Right cardiac atrium (tissue), 5 donors: ENCODE measurements at regions not wholly inside any gene's neighbourhood (a gene's known extent, or its start where the extent isn't known, plus 50 kb on each side); places are given as distances from the start of the nearest gene placed in this dataset.
"Not testable (repeated sequence)": the region's sequence is repeated elsewhere in the genome, so short reads cannot be mapped to it uniquely, and the experiment has no call there.

ENCODE experiments used
- ATAC-seq, 2 donors: fragments of 200-7000 bp; cut with Tn5 transposase; one replicate each; pipeline versions ENCODE4 v1.8.0 to v1.9.1; 2020; ENCODE audit warnings: moderate library complexity in 2 of 2, mild to moderate bottlenecking in 1 of 2
- DNase-seq, 3 donors: peaks; one replicate each; pipeline ENCODE4 v3.0.0-alpha.2; 2020
- H3K27ac ChIP-seq: one replicate; pipeline ENCODE4 v1.5.1; 2013; ENCODE audit warnings: mild to moderate bottlenecking, low read length, control low read depth, moderate library complexity
- H3K27me3 ChIP-seq: one replicate; pipeline ENCODE4 v1.6.1; 2013; ENCODE audit not compliant: control insufficient read depth, insufficient read depth
- H3K4me1 ChIP-seq: one replicate; pipeline ENCODE4 v1.6.1; 2013; ENCODE audit warnings: low read length; ENCODE audit not compliant: control insufficient read depth, insufficient read depth
- H3K4me3 ChIP-seq: one replicate; pipeline ENCODE4 v1.5.1; 2013; ENCODE audit warnings: low read length, control low read depth
- H3K9me3 ChIP-seq: one replicate; pipeline ENCODE4 v1.6.1; 2013; ENCODE audit warnings: low read length; ENCODE audit not compliant: control insufficient read depth
- WGBS: extraction: QIAGEN DNeasy Blood & Tissue Kit; methylation state at CpG from one replicate; pipeline ENCODE4 v1.1.7; 2013; 5-methylcytosine and 5-hydroxymethylcytosine counted together
- intact Hi-C, 4 donors: fragments of 100-400 bp; cut with DNase I; formaldehyde crosslinking; loops; one replicate each; pipeline versions ENCODE4 v1.11.0 to v1.14.0; 2022 to 2023
- donor health status: healthy with polysubstance abuse.
- donor health status: DM: no; HTN: yes; CAD: no.
- donor health status: DM: no; HTN: no; CAD: no.
- donor health status: DM: no; HTN: yes; CAD: no; lungs with severe emphysema.
- donor health status: DM: yes; HTN: yes; CAD: no.

DNA sequence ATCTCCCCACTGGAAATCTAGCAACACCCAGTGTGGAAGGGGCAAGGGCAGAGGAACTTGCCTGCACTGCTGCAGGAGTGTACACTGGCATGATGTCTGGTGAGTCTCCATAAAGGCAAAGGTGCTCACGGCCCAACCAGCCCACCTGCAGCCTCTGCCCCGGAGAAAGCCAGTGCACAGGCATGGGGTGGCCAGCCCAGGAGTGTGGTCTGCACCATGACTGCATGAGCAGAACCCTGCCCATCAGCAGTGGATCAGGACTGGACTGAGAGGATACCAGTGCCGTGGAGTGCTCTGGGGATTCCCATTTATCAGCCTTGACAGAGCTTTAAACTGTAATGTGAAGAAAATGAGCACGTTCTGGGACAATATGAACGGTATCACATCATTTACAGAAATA, 342.6 kb upstream of the HS6ST1 start:
- WGBS, result 84% methylated on average over 5 of the region's 5 CpGs
- ATAC-seq (no peak), DNase-seq (no peak)
- Histone ChIP-seq H3K9me3 (no peaks in the 10 kb centered on the region), H3K27ac (no peak overlapping the region), H3K4me3 (no peak overlapping the region), H3K27me3 (no peaks in the 10 kb centered on the region), H3K4me1 (no peaks in the 10 kb centered on the region)
- intact Hi-C loops, result no loop called here

DNA sequence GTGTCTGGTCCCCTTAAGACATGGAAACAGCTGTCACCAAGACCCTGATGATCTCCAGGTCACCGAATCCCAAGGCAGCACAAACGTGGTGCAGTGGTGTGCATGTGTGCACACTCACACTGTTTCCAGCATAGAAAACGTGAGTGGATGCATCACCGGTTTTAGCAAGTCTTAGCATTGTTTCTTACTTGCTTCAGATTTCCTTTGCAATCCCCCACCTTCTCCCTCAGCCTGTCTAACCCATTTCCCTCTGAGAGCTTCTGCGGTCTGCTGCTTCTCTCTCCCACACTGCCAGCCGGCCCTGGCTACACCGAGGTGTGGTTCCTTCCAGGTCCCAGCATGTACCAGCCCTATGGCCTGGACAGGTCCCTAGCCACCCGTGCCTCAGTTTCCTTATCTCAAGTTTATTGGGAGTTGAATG, 343.4 kb upstream of the HS6ST1 start:
- 56% methylated on average over 8 of the region's 8 CpGs for WGBS
- intact Hi-C loops, result no loop called here
- H3K27ac ChIP-seq, result no peak overlapping the region
- no peaks in the 10 kb centered on the region for H3K4me1 ChIP-seq
- no peaks in the 10 kb centered on the region for H3K27me3 ChIP-seq
- ATAC-seq, result no peak
- no peak for DNase-seq
- H3K9me3 ChIP-seq, result no peaks in the 10 kb centered on the region
- H3K4me3 ChIP-seq, result no peak overlapping the region

GRCh38 chr2:128663371-128664050, 344.8 kb upstream of the HS6ST1 start:
- DNase-seq (no peak), ATAC-seq (no peak)
- no peak overlapping the region for H3K4me3 ChIP-seq
- no peaks in the 10 kb centered on the region for H3K4me1 ChIP-seq
- intact Hi-C loops, result no loop called here
- 85% methylated on average over 12 of the region's 12 CpGs for WGBS
- H3K27ac ChIP-seq, result no peak overlapping the region
- no peaks in the 10 kb centered on the region for H3K9me3 ChIP-seq
- no peaks in the 10 kb centered on the region for H3K27me3 ChIP-seq

- ATAC-seq, result no peak
- Histone ChIP-seq H3K4me1 (no peaks in the 10 kb centered on the region), H3K4me3 (no peak overlapping the region), H3K27ac (no peak overlapping the region), H3K27me3 (no peaks in the 10 kb centered on the region), H3K9me3 (no peaks in the 10 kb centered on the region)
- 69% methylated on average over 4 of the region's 4 CpGs for WGBS
- DNase-seq, result no peak
- intact Hi-C loops, result no loop called here
Measured at GRCh38 chr2:128664499-128664971, 345.9 kb upstream of the HS6ST1 start.

GRCh38 chr2:128665113-128665512, 346.4 kb upstream of the HS6ST1 start:
- Histone ChIP-seq H3K27me3 (no peaks in the 10 kb centered on the region), H3K27ac (no peak overlapping the region), H3K9me3 (no peaks in the 10 kb centered on the region), H3K4me1 (no peaks in the 10 kb centered on the region), H3K4me3 (no peak overlapping the region)
- DNase-seq (no peak), ATAC-seq (no peak)
- WGBS, result 92% methylated on average over 4 of the region's 4 CpGs
- intact Hi-C loops, result no loop called here

DNA sequence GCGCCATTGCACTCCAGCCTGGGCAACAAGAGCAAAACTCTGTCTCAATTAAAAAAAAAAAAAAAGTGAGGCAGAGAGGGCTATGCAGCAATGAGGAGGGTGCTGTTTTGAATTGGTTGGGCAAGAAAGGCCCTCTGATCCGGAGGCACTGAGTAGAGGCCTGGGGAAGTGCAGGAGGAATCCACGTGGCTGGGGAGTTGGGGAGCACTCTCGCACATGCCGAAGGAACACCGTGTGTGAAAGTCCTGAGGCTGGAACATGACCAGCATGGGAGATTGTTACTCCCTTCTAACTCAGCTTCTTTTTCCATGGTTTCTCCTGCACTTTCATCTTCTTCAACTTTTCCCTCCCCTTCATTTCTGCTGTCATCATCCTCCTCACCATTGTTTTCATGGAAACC, 347.9 kb upstream of the HS6ST1 start:
- Histone ChIP-seq H3K4me1 (no peaks in the 10 kb centered on the region), H3K27ac (no peak overlapping the region), H3K4me3 (no peak overlapping the region), H3K27me3 (no peaks in the 10 kb centered on the region), H3K9me3 (no peaks in the 10 kb centered on the region)
- intact Hi-C loops, result no loop called here
- DNase-seq, result no peak
- WGBS, result 91% methylated on average over 6 of the region's 6 CpGs
- ATAC-seq, result no peak

DNA sequence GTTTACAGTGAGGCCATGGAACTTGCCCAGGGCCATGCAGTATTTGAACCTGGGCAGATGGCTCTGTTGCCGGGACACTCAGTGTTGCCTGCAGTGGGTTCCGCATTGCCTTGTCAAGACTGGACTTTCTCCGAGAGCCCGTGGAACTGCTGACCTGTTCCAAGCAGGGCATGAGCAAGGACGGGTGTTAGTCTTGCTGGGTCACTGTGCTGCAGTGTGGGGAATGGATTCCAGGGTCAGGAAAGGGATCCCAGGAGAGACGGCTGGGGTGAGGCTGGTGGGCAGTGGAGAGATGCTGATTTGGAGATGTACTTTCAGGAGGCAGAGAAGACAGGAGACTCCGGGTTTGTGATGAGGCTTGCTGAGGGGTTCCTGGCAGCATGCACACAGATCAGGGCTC, 348.7 kb upstream of the HS6ST1 start:
- H3K27me3 ChIP-seq, result no peaks in the 10 kb centered on the region
- ATAC-seq, result no peak
- 87% methylated on average over 7 of the region's 7 CpGs for WGBS
- H3K4me3 ChIP-seq, result no peak overlapping the region
- H3K4me1 ChIP-seq, result no peaks in the 10 kb centered on the region
- DNase-seq, result no peak
- intact Hi-C loops, result no loop called here
- no peak overlapping the region for H3K27ac ChIP-seq
- no peaks in the 10 kb centered on the region for H3K9me3 ChIP-seq

DNA sequence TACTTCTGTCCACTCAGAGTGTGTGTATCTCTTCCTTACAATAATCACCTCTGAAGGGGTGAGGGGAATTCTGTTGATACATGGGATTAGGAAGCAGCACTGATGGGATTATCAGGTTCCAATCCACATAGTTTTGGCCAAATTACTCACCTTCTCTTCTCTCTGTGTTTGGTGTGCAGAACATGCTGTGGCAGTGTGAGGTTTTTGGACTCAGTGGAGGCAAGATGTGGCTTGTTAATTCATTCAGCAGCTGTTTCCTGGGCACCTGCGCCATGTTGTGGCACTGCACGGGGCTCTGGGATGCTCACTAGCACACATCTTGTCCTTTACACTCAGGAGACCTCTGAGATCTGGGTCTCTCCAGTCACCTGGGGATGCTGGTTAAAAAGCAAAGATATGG, 350.3 kb upstream of the HS6ST1 start:
- Histone ChIP-seq H3K4me1 (no peaks in the 10 kb centered on the region), H3K27ac (no peak overlapping the region), H3K9me3 (no peaks in the 10 kb centered on the region), H3K27me3 (no peaks in the 10 kb centered on the region), H3K4me3 (no peak overlapping the region)
- no peak for ATAC-seq
- no peak for DNase-seq
- 85% methylated on average over 2 of the region's 2 CpGs for WGBS
- intact Hi-C loops, result no loop called here

- DNase-seq (no peak), ATAC-seq (no peak)
- H3K27ac ChIP-seq, result no peak overlapping the region
- H3K9me3 ChIP-seq, result no peaks in the 10 kb centered on the region
- H3K4me1 ChIP-seq, result no peaks in the 10 kb centered on the region
- intact Hi-C loops, result no loop called here
- H3K27me3 ChIP-seq, result no peaks in the 10 kb centered on the region
- H3K4me3 ChIP-seq, result no peak overlapping the region
- 91% methylated on average over 1 of the region's 1 CpG for WGBS
Measured at GRCh38 chr2:128670066-128670465, 351.4 kb upstream of the HS6ST1 start.

DNA sequence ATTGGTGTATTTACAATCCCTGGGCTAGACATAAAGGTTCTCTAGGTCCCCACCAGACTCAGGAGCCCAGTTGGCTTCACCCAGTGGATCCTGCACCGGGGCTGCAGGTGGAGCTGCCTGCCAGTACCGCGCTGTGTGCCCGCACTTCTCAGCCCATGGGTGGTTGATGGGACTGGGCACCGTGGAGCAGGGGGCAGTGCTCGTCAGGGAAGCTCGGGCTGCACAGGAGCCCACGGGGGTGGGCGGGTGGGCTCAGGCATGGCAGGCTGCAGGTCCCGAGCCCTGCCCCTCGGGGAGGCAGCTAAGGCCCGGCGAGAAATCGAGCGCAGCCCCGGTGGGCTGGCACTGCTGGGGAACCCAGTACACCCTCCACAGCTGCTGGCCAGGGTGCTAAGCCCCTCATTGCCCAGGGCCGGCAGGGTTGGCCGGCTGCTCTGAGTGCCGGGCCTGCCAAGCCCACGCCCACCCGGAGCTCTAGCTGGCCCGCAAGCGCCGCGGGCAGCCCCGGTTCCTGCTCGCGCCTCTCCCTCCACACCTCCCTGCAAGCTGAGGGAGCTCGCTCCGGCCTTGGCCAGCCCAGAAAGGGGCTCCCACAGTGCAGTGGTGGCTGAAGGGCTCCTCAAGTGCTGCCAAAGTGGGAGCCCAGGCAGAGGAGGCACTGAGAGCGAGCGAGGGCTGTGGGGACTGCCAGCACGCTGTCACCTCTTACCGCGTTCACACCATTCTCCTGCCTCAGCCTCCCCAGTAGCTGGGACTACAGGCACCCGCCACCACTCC, 353.5 kb upstream of the HS6ST1 start:
- 96% methylated on average over 36 of the region's 36 CpGs for WGBS
- H3K4me1 ChIP-seq, H3K27me3 ChIP-seq, H3K27ac ChIP-seq, intact Hi-C loops, H3K9me3 ChIP-seq, DNase-seq, H3K4me3 ChIP-seq, ATAC-seq: not testable (repeated sequence)

DNA sequence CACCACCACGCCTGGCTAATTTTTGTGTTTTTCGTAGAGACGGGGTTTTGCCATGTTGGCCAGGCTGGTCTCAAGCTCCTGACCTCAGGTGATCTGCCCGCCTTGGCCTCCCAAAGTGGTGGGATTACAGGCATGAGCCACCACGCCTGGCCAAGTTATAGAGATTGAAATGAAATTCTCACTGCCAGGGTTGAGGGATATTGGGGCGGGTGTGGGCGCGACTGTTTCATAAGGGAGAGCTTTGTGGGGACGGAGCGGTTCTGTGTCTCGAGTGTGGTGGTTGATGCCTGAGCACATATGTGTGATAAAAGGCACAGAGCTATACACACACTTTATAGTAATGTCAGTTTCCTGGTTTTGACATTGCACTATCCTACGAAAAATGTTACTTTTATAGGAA, 361.0 kb upstream of the HS6ST1 start:
- intact Hi-C loops, H3K27me3 ChIP-seq, H3K27ac ChIP-seq, H3K4me3 ChIP-seq, DNase-seq, H3K9me3 ChIP-seq, H3K4me1 ChIP-seq, ATAC-seq: not testable (repeated sequence)
- 88% methylated on average over 12 of the region's 12 CpGs for WGBS
